HCT116 (cell line): ENCODE measurements at regions not wholly inside any gene's neighbourhood (a gene's known extent, or its start where the extent isn't known, plus 50 kb on each side); places are given as distances from the start of the nearest gene placed in this dataset.

Source experiments
- ATAC-seq: fragments of 200-7000 bp; cut with Tn5 transposase; 2 replicates; pipeline ENCODE4 v1.9.1; 2020; ENCODE audit warnings: mild to moderate bottlenecking, moderate library complexity
- BruUV-seq: library from RNA; stranded (reverse); fragments of 400-500 nt; replicated peaks from 2 replicates; lab custom pipeline; 2021; lab: Mats Ljungman, UMichigan
- CTCF ChIA-PET: fragments of 300-600 bp; sonication (Branson Sonifier 250); formaldehyde crosslinking; loops from one replicate; lab custom pipeline; 2021; ENCODE audit warnings: antibody characterized with exemption; lab: Charles Lee
- POLR2A ChIA-PET: fragments of 300-600, 350-600 bp; sonication (Branson Sonifier 250); formaldehyde crosslinking; loops from one replicate; lab custom pipeline; 2021; ENCODE audit warnings: antibody characterized with exemption; lab: Charles Lee
- RAD21 ChIA-PET, 2 experiments: fragments of 300-600 bp; sonication (Branson Sonifier 250); formaldehyde crosslinking; loops; one replicate each; lab custom pipeline; 2023; ENCODE audit warnings: low total read pairs in 2 of 2; ENCODE audit not compliant: uncharacterized antibody in 2 of 2, unreplicated experiment in 2 of 2, low non-redundant PET in 1 of 2; lab: Charles Lee
- DNase-seq: peaks from one replicate; pipeline ENCODE4 v3.0.0-alpha.2; 2010; ENCODE audit warnings: low read depth, low spot score
- H2AFZ ChIP-seq: fragments of 200-600 bp; shearing (Covaris generic), sonication (generic); 2 replicates; pipeline ENCODE4 v1.6.1; 2017; ENCODE audit warnings: low read depth, mixed run types, mixed read lengths, antibody characterized with exemption, low read length; ENCODE audit not compliant: poor library complexity, severe bottlenecking
- H3K27ac ChIP-seq: 2 replicates; pipeline ENCODE4 v1.5.1; 2012; ENCODE audit warnings: low read depth, low read length
- H3K27me3 ChIP-seq: fragments of 200-600 bp; sonication (generic); 2 replicates; pipeline ENCODE4 v1.6.1; 2016; ENCODE audit warnings: mixed run types, low read length, mixed read lengths; ENCODE audit not compliant: insufficient read depth
- H3K36me3 ChIP-seq, 2 experiments: fragments of 200-500 bp in 1 of 2; fragments of 200-600 bp in 1 of 2; sonication (Bioruptor generic) in 1 of 2; sonication (generic) in 1 of 2; 2 replicates each; pipeline versions ENCODE4 v1.5.1 to v1.6.1; 2014 to 2016; ENCODE audit warnings: low read length in 2 of 2, inconsistent platforms in 1 of 2, mixed read lengths in 1 of 2, mixed run types in 1 of 2; ENCODE audit not compliant: insufficient read depth in 2 of 2, control insufficient read depth in 1 of 2
- H3K4me1 ChIP-seq, 2 experiments: fragments of 200-600 bp in 1 of 2; sonication (generic) in 1 of 2; 2 replicates each; pipeline versions ENCODE4 v1.5.1 to v1.6.1; 2012 to 2017; ENCODE audit warnings: low read length in 2 of 2, inconsistent platforms in 1 of 2, mild to moderate bottlenecking in 1 of 2, mixed read lengths in 1 of 2, mixed run types in 1 of 2, moderate library complexity in 1 of 2; ENCODE audit not compliant: insufficient read depth in 2 of 2, control insufficient read depth in 1 of 2
- H3K4me2 ChIP-seq: fragments of 200-600 bp; sonication (generic); 2 replicates; pipeline ENCODE4 v1.6.1; 2017; ENCODE audit warnings: mixed run types, low read length, mixed read lengths
- H3K4me3 ChIP-seq, 2 experiments: fragments of 200-600 bp in 1 of 2; sonication (generic) in 1 of 2; replicated peaks in 1 of 2; 2 replicates each; pipeline ENCODE4 v1.5.1; 2011 to 2016; ENCODE audit warnings: low read length in 2 of 2, control low read depth in 1 of 2, low read depth in 1 of 2, mild to moderate bottlenecking in 1 of 2, mixed read lengths in 1 of 2, mixed run types in 1 of 2
- H3K79me2 ChIP-seq: fragments of 200-600 bp; sonication (generic); 2 replicates; pipeline ENCODE4 v1.6.1; 2017; ENCODE audit warnings: mild to moderate bottlenecking, mixed run types, low read length, moderate library complexity, mixed read lengths; ENCODE audit not compliant: insufficient read depth
- H3K9ac ChIP-seq: fragments of 200-600 bp; sonication (generic); 2 replicates; pipeline ENCODE4 v1.6.1; 2016; ENCODE audit warnings: low read length, mixed read lengths
- H3K9me2 ChIP-seq: fragments of 200-600 bp; sonication (generic), shearing (Covaris generic); 2 replicates; pipeline ENCODE4 v1.6.1; 2017; ENCODE audit warnings: mixed run types, mild to moderate bottlenecking, moderate library complexity; ENCODE audit not compliant: insufficient read depth
- H3K9me3 ChIP-seq, 2 experiments: fragments of 200-500 bp in 1 of 2; fragments of 200-600 bp in 1 of 2; sonication (Bioruptor generic) in 1 of 2; sonication (generic) in 1 of 2; 2 replicates each; pipeline ENCODE4 v1.6.1; 2014 to 2017; ENCODE audit warnings: low read length in 2 of 2, mixed read lengths in 2 of 2, inconsistent platforms in 1 of 2, low read depth in 1 of 2, mild to moderate bottlenecking in 1 of 2, mixed run types in 1 of 2, moderate library complexity in 1 of 2; ENCODE audit not compliant: control insufficient read depth in 1 of 2, insufficient read depth in 1 of 2
- H4K20me1 ChIP-seq: fragments of 200-600 bp; sonication (generic), shearing (Covaris generic); 2 replicates; pipeline ENCODE4 v1.6.1; 2017; ENCODE audit warnings: mixed run types, mild to moderate bottlenecking, moderate library complexity; ENCODE audit not compliant: insufficient read depth
- EGR1 ChIP-seq: IDR thresholded peaks from 2 replicates; pipeline ENCODE4 v1.6.1; 2012; ENCODE audit warnings: low read depth
- ELF1 ChIP-seq: IDR thresholded peaks from 2 replicates; pipeline ENCODE4 v1.6.1; 2012; ENCODE audit warnings: low read depth, borderline replicate concordance
- EZH2phosphoT487 ChIP-seq: fragments of 200-600 bp; IDR thresholded peaks from 2 replicates; pipeline ENCODE4 v1.6.1; 2018; ENCODE audit warnings: antibody characterized with exemption, borderline replicate concordance
- FOSL1 ChIP-seq: IDR thresholded peaks from 2 replicates; pipeline ENCODE4 v1.6.1; 2012; ENCODE audit warnings: low read depth
- POLR2A ChIP-seq: IDR thresholded peaks from 2 replicates; pipeline ENCODE4 v1.7.0; 2011; ENCODE audit warnings: borderline replicate concordance; ENCODE audit not compliant: insufficient read depth, insufficient read length; ENCODE audit errors: extremely low read depth
- RAD21 ChIP-seq: IDR thresholded peaks from 2 replicates; pipeline ENCODE4 v1.6.1; 2012; ENCODE audit warnings: low read depth, mild to moderate bottlenecking
- REST ChIP-seq: IDR thresholded peaks from 2 replicates; pipeline ENCODE4 v1.6.1; 2012; ENCODE audit warnings: low read depth
- SP1 ChIP-seq: IDR thresholded peaks from 2 replicates; pipeline ENCODE4 v1.6.1; 2012; ENCODE audit warnings: low read depth
- SRF ChIP-seq: IDR thresholded peaks from 2 replicates; pipeline ENCODE4 v1.6.1; 2012; ENCODE audit warnings: low read depth
- intact Hi-C: fragments of 100-400 bp; cut with micrococcal nuclease; formaldehyde crosslinking; loops from 2 replicates; pipeline ENCODE4 v1.10.0; 2022
- TF ChIP-seq, protein P1 (sequence below): IDR thresholded peaks from 2 replicates; pipeline ENCODE4 v1.6.1; 2012

- no peaks in the 10 kb centered on the region for H3K9me3 ChIP-seq
- H3K4me3 ChIP-seq: no peak overlapping the region
- no peak overlapping the region for H3K4me2 ChIP-seq
- ATAC-seq: no peak
- H3K9me2 ChIP-seq: no peaks in the 10 kb centered on the region
- ChIA-PET CTCF (no interaction called here), POLR2A (no interaction called here), RAD21 (no interaction called here)
- H3K9ac ChIP-seq: no peak overlapping the region
- H3K79me2 ChIP-seq: no peaks in the 10 kb centered on the region
- DNase-seq: no peak
- no peak overlapping the region for H3K27ac ChIP-seq
- no TSS peak for BruUV-seq
- no peaks in the 10 kb centered on the region for H3K36me3 ChIP-seq
- no peak overlapping the region for H2AFZ ChIP-seq
- TF ChIP-seq SP1: no peak
- TF ChIP-seq SRF: no peak
- TF ChIP-seq, protein P1, sequence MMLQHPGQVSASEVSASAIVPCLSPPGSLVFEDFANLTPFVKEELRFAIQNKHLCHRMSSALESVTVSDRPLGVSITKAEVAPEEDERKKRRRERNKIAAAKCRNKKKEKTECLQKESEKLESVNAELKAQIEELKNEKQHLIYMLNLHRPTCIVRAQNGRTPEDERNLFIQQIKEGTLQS: no peak
- TF ChIP-seq FOSL1: no peak
- TF ChIP-seq RAD21: no peak
- TF ChIP-seq POLR2A: no peak
- no peak for TF ChIP-seq REST
- TF ChIP-seq ELF1: no peak
- no peak for TF ChIP-seq EZH2phosphoT487
- TF ChIP-seq EGR1: no peak
- TF ChIP-seq, all 23 proteins: peak for 0
- intact Hi-C loops: no loop called here
- H3K4me1 ChIP-seq: peaks cover 0 to 9% of the 10 kb centered on the region in 2 experiments; a peak in 2 of 4 replicates
- H3K27me3 ChIP-seq: no peaks in the 10 kb centered on the region
- no peaks in the 10 kb centered on the region for H4K20me1 ChIP-seq
Measured at GRCh38 chr1:115408533-115408932, 70.5 kb upstream of the NGF start.
